Endodermal cell (in vitro differentiated cells): ENCODE measurements at regions not wholly inside any gene's neighbourhood (a gene's known extent, or its start where the extent isn't known, plus 50 kb on each side); places are given as distances from the start of the nearest gene placed in this dataset.

Experiments
- DNase-seq: peaks from one replicate; pipeline ENCODE4 v3.0.0-alpha.2; 2017
- H3K27ac ChIP-seq: 2 replicates; pipeline ENCODE4 v1.5.1; 2013; ENCODE audit warnings: mild to moderate bottlenecking, low read depth, low read length, moderate library complexity
- H3K27me3 ChIP-seq: 2 replicates; pipeline ENCODE4 v1.6.1; 2013; ENCODE audit warnings: mild to moderate bottlenecking, low read length, moderate library complexity; ENCODE audit not compliant: insufficient read depth, control insufficient read depth, poor library complexity, severe bottlenecking
- H3K36me3 ChIP-seq: 2 replicates; pipeline ENCODE4 v1.7.0; 2013; ENCODE audit warnings: mild to moderate bottlenecking, low read length, moderate library complexity; ENCODE audit not compliant: control insufficient read depth, insufficient read depth
- H3K4me1 ChIP-seq: one replicate; pipeline ENCODE4 v1.7.0; 2013; ENCODE audit warnings: low read length; ENCODE audit not compliant: control insufficient read depth, insufficient read depth
- H3K4me3 ChIP-seq: 2 replicates; pipeline ENCODE4 v1.5.1; 2013; ENCODE audit warnings: mild to moderate bottlenecking, low read length, moderate library complexity
- H3K9ac ChIP-seq: 2 replicates; pipeline ENCODE4 v1.6.1; 2013; ENCODE audit warnings: mild to moderate bottlenecking, low read length, moderate library complexity; ENCODE audit not compliant: poor library complexity, severe bottlenecking; ENCODE audit errors: extremely low read depth
- H3K9me3 ChIP-seq: 2 replicates; pipeline ENCODE4 v1.6.1; 2013; ENCODE audit warnings: mild to moderate bottlenecking, low read length, moderate library complexity; ENCODE audit not compliant: control insufficient read depth
- H3K27ac Mint-ChIP-seq: 2 replicates; pipeline ENCODE4 v1.8.0; 2020; ENCODE audit warnings: mixed read lengths
- H3K27me3 Mint-ChIP-seq: 2 replicates; pipeline ENCODE4 v1.8.0; 2021; ENCODE audit warnings: mild to moderate bottlenecking, mixed read lengths; ENCODE audit not compliant: insufficient read depth
- H3K36me3 Mint-ChIP-seq: 2 replicates; pipeline ENCODE4 v1.8.0; 2020; ENCODE audit warnings: low read depth, mixed read lengths
- H3K4me1 Mint-ChIP-seq: 2 replicates; pipeline ENCODE4 v1.8.0; 2020; ENCODE audit warnings: mixed read lengths
- H3K4me3 Mint-ChIP-seq: 2 replicates; pipeline ENCODE4 v1.8.0; 2020; ENCODE audit warnings: mild to moderate bottlenecking, moderate library complexity, mixed read lengths
- H3K9me3 Mint-ChIP-seq: 2 replicates; pipeline ENCODE4 v1.8.0; 2020; ENCODE audit warnings: mild to moderate bottlenecking, mixed read lengths
- WGBS, 2 experiments: methylation state at CpG; one replicate each; pipeline versions ENCODE4 v1.1.5 to v1.1.7; 2013; ENCODE audit warnings: missing lambda C conversion rate in 2 of 2, mixed read lengths in 1 of 2; ENCODE audit not compliant: insufficient coverage in 1 of 2, insufficient read length in 1 of 2; 5-methylcytosine and 5-hydroxymethylcytosine counted together
- TF ChIP-seq, protein P1 (sequence below): fragments of 200-600 bp; sonication (generic); conservative IDR thresholded peaks from 2 replicates; pipeline ENCODE4 v1.5.0; 2021; ENCODE audit warnings: antibody characterized with exemption, mild to moderate bottlenecking

DNA sequence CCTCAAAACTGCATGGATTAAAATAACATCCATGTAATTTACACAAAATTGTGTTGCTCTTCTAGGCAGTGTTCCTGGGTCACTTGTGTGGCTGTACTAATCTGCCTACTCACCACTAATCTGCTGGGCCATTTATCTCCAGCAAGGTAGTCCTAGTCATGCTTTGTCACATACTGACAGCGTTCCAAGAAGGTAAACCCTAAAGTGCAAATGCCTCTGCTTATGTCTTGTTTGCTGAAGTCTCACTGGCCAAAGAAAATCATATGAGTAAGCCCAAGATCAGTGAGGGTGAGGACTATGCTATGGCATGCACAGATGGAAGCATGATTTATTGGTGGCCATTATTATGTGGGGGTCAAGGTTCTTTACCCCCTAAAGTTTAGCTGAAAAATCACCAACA lies 630.2 kb upstream of the LUZP2 start:
- Histone ChIP-seq H3K27ac (no peak overlapping the region), H3K9ac (no peak overlapping the region), H3K9me3 (peaks cover 20% of the 10 kb centered on the region), H3K36me3 (no peaks in the 10 kb centered on the region), H3K4me1 (no peaks in the 10 kb centered on the region), H3K27me3 (no peaks in the 10 kb centered on the region), H3K4me3 (no peak overlapping the region)
- Mint-ChIP-seq H3K36me3 (no peaks in the 10 kb centered on the region), H3K9me3 (peaks cover 22% of the 10 kb centered on the region), H3K4me1 (peaks cover 7% of the 10 kb centered on the region), H3K4me3 (no peak overlapping the region), H3K27ac (no peak overlapping the region), H3K27me3 (no peaks in the 10 kb centered on the region)
- 86 to 91% methylated on average over 1 of the region's 1 CpG for WGBS, 2 experiments
- DNase-seq = no peak
- TF ChIP-seq, protein P1, sequence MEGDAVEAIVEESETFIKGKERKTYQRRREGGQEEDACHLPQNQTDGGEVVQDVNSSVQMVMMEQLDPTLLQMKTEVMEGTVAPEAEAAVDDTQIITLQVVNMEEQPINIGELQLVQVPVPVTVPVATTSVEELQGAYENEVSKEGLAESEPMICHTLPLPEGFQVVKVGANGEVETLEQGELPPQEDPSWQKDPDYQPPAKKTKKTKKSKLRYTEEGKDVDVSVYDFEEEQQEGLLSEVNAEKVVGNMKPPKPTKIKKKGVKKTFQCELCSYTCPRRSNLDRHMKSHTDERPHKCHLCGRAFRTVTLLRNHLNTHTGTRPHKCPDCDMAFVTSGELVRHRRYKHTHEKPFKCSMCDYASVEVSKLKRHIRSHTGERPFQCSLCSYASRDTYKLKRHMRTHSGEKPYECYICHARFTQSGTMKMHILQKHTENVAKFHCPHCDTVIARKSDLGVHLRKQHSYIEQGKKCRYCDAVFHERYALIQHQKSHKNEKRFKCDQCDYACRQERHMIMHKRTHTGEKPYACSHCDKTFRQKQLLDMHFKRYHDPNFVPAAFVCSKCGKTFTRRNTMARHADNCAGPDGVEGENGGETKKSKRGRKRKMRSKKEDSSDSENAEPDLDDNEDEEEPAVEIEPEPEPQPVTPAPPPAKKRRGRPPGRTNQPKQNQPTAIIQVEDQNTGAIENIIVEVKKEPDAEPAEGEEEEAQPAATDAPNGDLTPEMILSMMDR = no peak

DNA sequence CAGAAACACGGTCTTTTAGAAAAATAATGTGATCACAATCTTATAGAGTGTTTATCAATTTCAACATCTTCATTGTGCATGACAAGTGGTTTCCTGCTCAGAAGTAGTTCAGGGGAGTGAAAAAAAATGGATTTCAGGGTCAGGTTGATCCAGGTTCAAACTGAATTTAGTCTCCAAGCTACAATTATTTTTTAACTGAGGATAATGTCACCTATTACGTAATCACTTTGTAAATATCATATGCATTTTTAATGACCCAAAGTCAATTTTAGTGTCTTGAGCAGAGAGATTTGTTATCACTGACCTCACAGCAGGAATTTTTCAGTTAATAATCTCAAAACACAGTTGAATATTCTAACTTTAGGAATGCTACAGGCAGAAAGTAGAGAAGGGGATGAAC lies 627.2 kb upstream of the LUZP2 start:
- Mint-ChIP-seq H3K27ac (no peak overlapping the region), H3K9me3 (peaks cover 22% of the 10 kb centered on the region), H3K36me3 (no peaks in the 10 kb centered on the region), H3K27me3 (no peaks in the 10 kb centered on the region), H3K4me1 (peaks cover 7% of the 10 kb centered on the region), H3K4me3 (no peak overlapping the region)
- Histone ChIP-seq H3K4me1 (no peaks in the 10 kb centered on the region), H3K9me3 (peaks cover 20% of the 10 kb centered on the region), H3K9ac (no peak overlapping the region), H3K27me3 (no peaks in the 10 kb centered on the region), H3K36me3 (no peaks in the 10 kb centered on the region), H3K27ac (peak overlapping the region; percentile 33), H3K4me3 (peak overlapping the region; percentile 49)
- 91% methylated on average over 1 of the region's 2 CpGs; no CpG with 5 or more reads in 1 of the 2 experiments for WGBS, 2 experiments
- DNase-seq = no peak
- TF ChIP-seq, protein P1 = no peak

DNA sequence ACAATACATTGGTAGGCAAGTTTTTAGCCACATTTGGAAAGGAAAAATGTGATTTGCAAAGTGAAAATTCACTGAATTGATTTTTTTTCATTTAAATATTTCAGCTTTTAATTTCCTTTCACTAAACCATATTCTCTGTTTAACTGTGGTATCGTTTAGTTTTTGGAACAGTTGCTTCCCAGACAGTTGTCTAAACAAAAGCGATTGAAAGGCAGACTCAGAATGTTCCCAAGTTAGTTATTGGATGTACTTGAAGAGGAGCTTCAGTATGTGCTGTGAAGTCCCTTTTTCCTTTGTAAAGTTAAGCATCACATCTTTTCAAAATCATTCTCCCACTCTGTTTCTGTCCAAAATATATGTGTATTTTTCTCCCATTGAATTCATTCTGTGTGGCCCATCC lies 623.4 kb upstream of the LUZP2 start:
- DNase-seq = no peak
- Histone ChIP-seq H3K36me3 (no peaks in the 10 kb centered on the region), H3K27me3 (no peaks in the 10 kb centered on the region), H3K9me3 (peaks cover 21% of the 10 kb centered on the region), H3K4me3 (no peak overlapping the region), H3K9ac (no peak overlapping the region), H3K4me1 (no peaks in the 10 kb centered on the region), H3K27ac (no peak overlapping the region)
- Mint-ChIP-seq H3K27me3 (no peaks in the 10 kb centered on the region), H3K27ac (no peak overlapping the region), H3K4me1 (peaks cover 7% of the 10 kb centered on the region), H3K9me3 (peaks cover 30% of the 10 kb centered on the region), H3K36me3 (no peaks in the 10 kb centered on the region), H3K4me3 (no peak overlapping the region)
- WGBS, 2 experiments = 87 to 100% methylated on average over 1 to 2 of the region's 2 CpGs
- TF ChIP-seq, protein P1 = no peak
